OCI-LY3 (cell line): ENCODE measurements at regions not wholly inside any gene's neighbourhood (a gene's known extent, or its start where the extent isn't known, plus 50 kb on each side); places are given as distances from the start of the nearest gene placed in this dataset.
A peak's percentile ranks its signal among the peaks of the same experiment; 100 is the strongest.

ENCODE experiments used
- H2AFZ ChIP-seq: fragments of 200-600, 300-600 bp; shearing (Covaris generic); 2 replicates; pipeline ENCODE4 v1.6.0; 2014; ENCODE audit warnings: antibody characterized with exemption, low read depth, low read length
- H3K27ac ChIP-seq: fragments of 200-600, 300-600 bp; sonication (generic); 2 replicates; pipeline ENCODE4 v1.5.1; 2014; ENCODE audit warnings: mild to moderate bottlenecking, low read length, moderate library complexity, mixed read lengths
- H3K27me3 ChIP-seq: fragments of 200-600, 300-600 bp; sonication (generic); 2 replicates; pipeline ENCODE4 v1.6.1; 2014; ENCODE audit warnings: low read depth, low read length, mixed read lengths
- H3K36me3 ChIP-seq: fragments of 200-600, 300-600 bp; sonication (generic); replicated peaks from 2 replicates; pipeline ENCODE3; 2014; ENCODE audit warnings: low read depth, low read length, mixed read lengths
- H3K4me1 ChIP-seq: fragments of 300-600, 200-600 bp; sonication (generic); 2 replicates; pipeline ENCODE4 v1.6.1; 2014; ENCODE audit warnings: low read length, mixed read lengths
- H3K4me2 ChIP-seq: fragments of 200-600, 300-600 bp; sonication (generic); 2 replicates; pipeline ENCODE4 v1.6.1; 2014; ENCODE audit warnings: low read length, mixed read lengths
- H3K4me3 ChIP-seq: fragments of 300-600, 200-600 bp; sonication (generic); 2 replicates; pipeline ENCODE4 v1.5.1; 2014; ENCODE audit warnings: antibody characterized with exemption, mild to moderate bottlenecking, low read length, moderate library complexity
- H3K79me2 ChIP-seq: fragments of 300-600, 200-600 bp; shearing (Covaris generic); 2 replicates; pipeline ENCODE4 v1.6.1; 2014; ENCODE audit warnings: mild to moderate bottlenecking, low read length, mixed read lengths
- H3K9ac ChIP-seq: fragments of 300-600, 200-600 bp; shearing (Covaris generic); 2 replicates; pipeline ENCODE4 v1.6.0; 2014; ENCODE audit warnings: mild to moderate bottlenecking, low read length, moderate library complexity
- H3K9me3 ChIP-seq: fragments of 200-600, 300-600 bp; shearing (Covaris generic); 2 replicates; pipeline ENCODE4 v1.6.1; 2014; ENCODE audit warnings: low read length, mixed read lengths; ENCODE audit not compliant: insufficient read depth
- H4K20me1 ChIP-seq: fragments of 200-600, 300-600 bp; sonication (generic); 2 replicates; pipeline ENCODE4 v1.6.1; 2016; ENCODE audit warnings: low read length, mixed read lengths; ENCODE audit not compliant: insufficient read depth
- EZH2phosphoT487 ChIP-seq: fragments of 200-600 bp; shearing (Covaris generic); IDR thresholded peaks from 2 replicates; pipeline ENCODE4 v1.6.1; 2018; ENCODE audit warnings: antibody characterized with exemption, mixed run types, low read depth
- TF ChIP-seq, protein P1 (sequence below): fragments of 200-600, 300-600 bp; sonication (generic); IDR thresholded peaks from 2 replicates; pipeline ENCODE4 v1.5.1; 2014; ENCODE audit warnings: antibody characterized with exemption, low read length, low read depth

DNA sequence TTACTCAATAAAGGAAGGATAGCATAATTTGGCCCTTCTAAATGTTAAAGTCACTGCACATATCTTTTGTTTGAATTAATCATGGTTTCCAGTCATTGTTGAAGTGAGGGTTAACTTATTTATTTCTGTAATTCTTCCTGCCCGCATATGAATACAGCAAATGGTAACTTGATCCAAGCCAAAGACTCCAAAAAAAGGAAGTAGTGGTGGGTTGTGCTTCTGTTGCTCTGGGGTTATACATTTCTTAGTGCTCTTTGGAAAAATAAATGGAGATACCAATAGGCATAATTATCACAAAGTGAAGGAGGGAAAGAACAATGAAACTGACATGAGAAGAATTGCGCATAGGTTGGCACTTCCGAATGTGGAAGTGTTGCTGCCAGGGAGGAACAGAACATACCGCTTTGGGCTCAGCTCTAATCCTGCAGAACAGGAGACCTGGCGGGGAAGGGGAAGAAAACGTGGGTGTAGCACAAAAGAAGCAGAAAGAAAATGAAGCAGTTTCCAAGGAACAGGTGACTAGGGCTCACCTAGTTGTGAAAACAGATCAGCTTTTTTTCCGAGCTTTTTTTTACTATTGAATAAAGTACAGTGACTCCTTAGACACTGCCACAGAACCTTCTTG is 69.7 kb upstream of the TAF11L2 start:
- H3K9me3 ChIP-seq = no peaks in the 10 kb centered on the region
- H3K27ac ChIP-seq = no peak overlapping the region
- H3K36me3 ChIP-seq = no peaks in the 10 kb centered on the region
- no peak overlapping the region for H3K9ac ChIP-seq
- peaks cover 60% of the 10 kb centered on the region for H3K4me1 ChIP-seq
- H3K79me2 ChIP-seq = no peaks in the 10 kb centered on the region
- TF ChIP-seq, protein P1, sequence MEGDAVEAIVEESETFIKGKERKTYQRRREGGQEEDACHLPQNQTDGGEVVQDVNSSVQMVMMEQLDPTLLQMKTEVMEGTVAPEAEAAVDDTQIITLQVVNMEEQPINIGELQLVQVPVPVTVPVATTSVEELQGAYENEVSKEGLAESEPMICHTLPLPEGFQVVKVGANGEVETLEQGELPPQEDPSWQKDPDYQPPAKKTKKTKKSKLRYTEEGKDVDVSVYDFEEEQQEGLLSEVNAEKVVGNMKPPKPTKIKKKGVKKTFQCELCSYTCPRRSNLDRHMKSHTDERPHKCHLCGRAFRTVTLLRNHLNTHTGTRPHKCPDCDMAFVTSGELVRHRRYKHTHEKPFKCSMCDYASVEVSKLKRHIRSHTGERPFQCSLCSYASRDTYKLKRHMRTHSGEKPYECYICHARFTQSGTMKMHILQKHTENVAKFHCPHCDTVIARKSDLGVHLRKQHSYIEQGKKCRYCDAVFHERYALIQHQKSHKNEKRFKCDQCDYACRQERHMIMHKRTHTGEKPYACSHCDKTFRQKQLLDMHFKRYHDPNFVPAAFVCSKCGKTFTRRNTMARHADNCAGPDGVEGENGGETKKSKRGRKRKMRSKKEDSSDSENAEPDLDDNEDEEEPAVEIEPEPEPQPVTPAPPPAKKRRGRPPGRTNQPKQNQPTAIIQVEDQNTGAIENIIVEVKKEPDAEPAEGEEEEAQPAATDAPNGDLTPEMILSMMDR = no peak
- TF ChIP-seq EZH2phosphoT487 = no peak
- no peak overlapping the region for H3K4me3 ChIP-seq
- H2AFZ ChIP-seq = no peak overlapping the region
- H3K4me2 ChIP-seq = no peak overlapping the region; the same call in 1 of the 2 replicates
- H3K27me3 ChIP-seq = no peaks in the 10 kb centered on the region
- H4K20me1 ChIP-seq = no peaks in the 10 kb centered on the region

DNA sequence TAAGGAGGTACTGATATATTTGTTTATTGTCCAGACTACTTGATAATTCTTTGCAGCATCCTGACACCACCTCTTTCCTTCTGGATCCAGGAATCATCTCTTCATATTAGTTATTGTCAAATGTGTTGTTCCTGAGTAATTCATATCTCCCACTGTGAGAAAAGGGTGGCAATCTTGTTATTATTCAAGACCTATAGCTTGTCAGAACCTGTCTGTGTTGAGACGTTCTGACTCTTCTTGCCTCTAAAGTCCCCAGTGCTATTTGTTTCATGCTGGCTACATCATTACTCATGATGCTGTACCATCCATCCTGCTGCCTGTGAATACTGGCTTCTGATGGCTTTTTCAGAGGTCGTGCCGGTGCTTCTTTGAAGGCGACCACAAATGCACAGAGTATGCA is 68.7 kb upstream of the TAF11L2 start:
- no peak for TF ChIP-seq EZH2phosphoT487
- TF ChIP-seq, protein P1 = no peak
- Histone ChIP-seq H3K79me2 (no peaks in the 10 kb centered on the region), H4K20me1 (no peaks in the 10 kb centered on the region), H2AFZ (no peak overlapping the region), H3K27me3 (no peaks in the 10 kb centered on the region), H3K4me2 (no peak overlapping the region), H3K4me1 (peaks cover 60% of the 10 kb centered on the region), H3K9ac (no peak overlapping the region), H3K9me3 (no peaks in the 10 kb centered on the region), H3K27ac (no peak overlapping the region), H3K4me3 (no peak overlapping the region), H3K36me3 (no peaks in the 10 kb centered on the region)

DNA sequence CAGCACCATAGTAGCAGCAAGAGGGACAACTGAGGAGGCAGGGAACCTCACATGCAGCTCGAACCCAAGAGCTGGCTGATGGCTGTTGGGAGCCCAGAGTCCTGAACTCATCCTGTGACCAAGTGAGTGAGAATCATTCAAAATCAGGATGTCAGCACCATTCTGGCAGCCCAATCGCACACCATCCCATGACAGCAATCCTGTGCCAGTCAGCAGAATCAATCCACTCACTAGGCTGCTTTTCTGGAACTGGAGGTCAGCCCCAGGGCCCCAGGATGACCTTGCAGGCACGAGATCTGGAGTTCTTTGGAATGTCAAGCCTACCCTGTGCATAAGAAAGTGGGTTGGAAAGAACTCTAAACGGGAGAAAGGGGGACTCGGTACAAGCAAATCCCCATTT is 67.8 kb upstream of the TAF11L2 start:
- peaks cover 61% of the 10 kb centered on the region for H3K4me1 ChIP-seq
- H3K4me2 ChIP-seq = no peak overlapping the region
- no peaks in the 10 kb centered on the region for H3K27me3 ChIP-seq
- H3K9me3 ChIP-seq = no peaks in the 10 kb centered on the region
- H3K4me3 ChIP-seq = no peak overlapping the region
- no peaks in the 10 kb centered on the region for H4K20me1 ChIP-seq
- H3K27ac ChIP-seq = no peak overlapping the region
- H3K36me3 ChIP-seq = no peaks in the 10 kb centered on the region
- H3K79me2 ChIP-seq = no peaks in the 10 kb centered on the region
- H2AFZ ChIP-seq = no peak overlapping the region
- no peak overlapping the region for H3K9ac ChIP-seq
- TF ChIP-seq, protein P1 = no peak
- no peak for TF ChIP-seq EZH2phosphoT487

DNA sequence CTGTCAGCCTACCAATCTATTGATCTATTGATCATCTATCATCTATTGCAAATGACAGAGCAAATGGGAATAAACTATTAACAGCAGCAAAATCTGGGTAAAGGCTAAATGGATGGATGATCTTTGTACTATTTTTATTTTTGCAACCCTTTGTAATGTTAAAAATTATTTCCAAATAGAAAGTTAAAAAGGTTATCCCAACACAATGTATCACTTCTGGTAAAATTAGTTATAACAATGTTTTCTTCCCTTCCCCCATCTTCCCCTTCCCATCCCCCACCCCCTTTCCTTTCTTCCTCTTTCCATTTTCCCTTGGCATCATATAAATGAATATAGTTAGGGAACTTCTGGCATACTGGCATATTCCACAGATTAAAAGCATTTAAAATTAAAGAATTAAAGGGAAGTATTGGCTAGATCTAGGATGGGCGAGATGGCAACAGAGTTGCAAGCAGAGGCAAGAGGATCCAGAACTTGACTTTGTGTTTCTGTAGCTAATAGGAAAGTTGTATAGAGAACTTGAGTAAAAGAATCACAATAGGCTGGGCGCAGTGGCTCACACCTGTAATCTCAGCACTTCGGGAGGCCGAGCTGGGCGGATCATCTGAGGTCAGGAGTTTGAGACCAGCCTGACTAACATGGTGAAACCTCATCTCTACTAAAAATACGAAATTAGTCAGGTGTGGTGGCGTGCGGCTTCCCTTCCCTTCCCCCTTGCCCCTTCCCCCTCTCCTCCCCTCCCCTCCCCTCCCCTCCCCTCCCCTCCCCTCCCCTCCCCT is 66.6 kb upstream of the TAF11L2 start:
- Histone ChIP-seq H3K9ac (no peak overlapping the region), H3K9me3 (no peaks in the 10 kb centered on the region), H3K27ac (no peak overlapping the region), H3K36me3 (no peaks in the 10 kb centered on the region), H3K4me2 (peak overlapping the region; percentile 65), H3K27me3 (no peaks in the 10 kb centered on the region), H3K79me2 (no peaks in the 10 kb centered on the region), H2AFZ (no peak overlapping the region), H3K4me3 (peak overlapping the region; percentile 34), H4K20me1 (no peaks in the 10 kb centered on the region), H3K4me1 (peaks cover 63% of the 10 kb centered on the region)
- TF ChIP-seq, protein P1 = no peak
- TF ChIP-seq EZH2phosphoT487 = no peak
